ENCODE measurements at regions not wholly inside any gene's neighbourhood (a gene's known extent, or its start where the extent isn't known, plus 50 kb on each side); places are given as distances from the start of the nearest gene placed in this dataset.
"Not testable (repeated sequence)": the region's sequence is repeated elsewhere in the genome, so short reads cannot be mapped to it uniquely, and the experiment has no call there.

DNA sequence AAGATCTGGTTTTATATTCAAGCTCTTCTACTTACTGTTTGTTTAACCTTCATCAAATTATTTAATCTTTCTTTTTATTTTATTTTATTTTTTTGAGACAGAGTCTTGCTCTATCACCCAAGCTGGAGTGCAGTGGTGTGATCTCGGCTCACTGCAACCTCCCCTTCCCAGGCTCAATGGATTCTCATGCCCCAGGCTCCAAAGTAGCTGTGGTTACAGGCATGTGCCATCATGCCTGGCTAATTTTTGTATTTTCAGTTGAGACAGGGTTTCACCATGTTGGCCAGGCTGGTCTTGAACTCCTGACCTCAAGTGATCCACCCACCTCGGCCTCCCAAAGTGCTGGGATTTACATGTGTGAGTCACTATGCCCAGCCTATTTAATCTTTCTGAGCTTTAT, 821.5 kb upstream of the ATXN7L3B start:
- DNase-seq, result not testable (repeated sequence)

DNA sequence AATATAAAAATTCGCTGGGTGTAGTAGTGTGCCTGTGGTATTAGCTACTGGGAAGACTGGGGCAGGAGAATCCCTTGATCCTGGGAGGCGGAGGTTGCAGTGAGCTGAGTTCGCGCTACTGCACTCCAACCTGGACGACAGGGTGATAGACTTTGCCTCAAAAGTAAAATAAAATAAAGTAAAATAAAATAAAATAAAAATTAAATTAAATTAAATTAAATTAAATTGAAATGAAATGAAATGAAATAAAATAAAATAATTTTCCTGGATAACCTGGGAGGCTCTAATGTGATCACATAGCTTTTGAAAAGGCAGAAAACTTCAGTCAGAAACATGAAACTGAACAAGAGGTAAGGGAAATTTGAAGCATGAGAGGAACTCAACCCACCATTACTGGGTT, 818.4 kb upstream of the ATXN7L3B start:
- no peak for DNase-seq

DNA sequence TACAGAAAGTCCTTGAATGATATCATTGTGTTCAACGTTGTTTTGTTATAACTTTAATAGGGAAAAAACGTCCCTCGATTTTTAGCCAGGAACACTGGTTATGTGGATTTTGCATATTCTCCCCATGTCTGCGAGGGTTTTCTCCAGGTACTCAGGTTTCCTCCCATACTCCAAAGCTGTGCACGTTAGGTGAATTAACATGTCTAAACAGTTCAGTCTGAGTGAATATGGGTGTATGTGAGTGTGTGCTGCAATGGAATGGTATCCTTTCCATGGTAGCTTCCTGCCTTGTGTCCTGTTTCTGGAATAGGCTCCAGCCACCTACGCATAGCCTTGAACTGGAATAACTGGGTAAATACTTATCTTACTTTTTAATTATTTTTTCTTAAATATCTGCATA, 810.8 kb upstream of the ATXN7L3B start:
- DNase-seq, result no peak

DNA sequence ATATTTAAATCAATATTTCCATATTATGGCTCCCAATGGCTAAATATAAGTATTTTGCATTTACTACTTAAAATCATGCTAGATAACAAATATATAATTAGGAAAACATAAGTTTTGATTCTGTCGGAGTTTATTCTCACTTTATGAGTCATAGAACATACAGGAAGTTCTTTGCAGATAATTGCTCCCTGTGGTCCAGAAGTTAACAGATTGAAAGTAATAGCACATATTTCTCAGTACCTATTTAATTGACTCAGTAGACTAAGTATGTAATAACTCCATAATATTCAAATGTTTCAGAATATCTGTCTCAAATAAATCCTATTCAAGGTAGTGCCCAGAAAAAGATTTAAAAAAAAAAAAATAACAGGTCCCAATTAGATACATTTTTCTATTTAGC, 806.0 kb upstream of the ATXN7L3B start:
- DNase-seq, result no peak

DNA sequence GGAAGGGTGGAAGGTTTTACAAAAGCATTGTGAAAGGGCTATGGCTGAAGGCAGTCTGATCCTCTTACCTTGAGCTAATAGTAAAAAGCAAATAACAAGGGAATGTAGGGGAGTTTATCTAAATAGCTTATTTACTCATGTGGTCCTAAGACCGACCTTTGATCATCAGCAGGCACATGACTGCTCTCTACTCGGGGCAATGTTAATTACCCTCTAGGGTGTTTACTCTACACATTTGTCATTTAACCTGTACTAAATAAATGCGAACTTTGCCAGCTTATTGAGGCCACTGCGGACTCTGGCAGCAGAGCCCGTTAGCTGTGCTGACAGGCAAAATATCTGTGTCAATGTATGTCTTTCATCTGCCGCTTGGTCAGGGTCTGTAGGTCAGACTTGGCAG, 768.3 kb upstream of the ATXN7L3B start:
- DNase-seq, result no peak

DNA sequence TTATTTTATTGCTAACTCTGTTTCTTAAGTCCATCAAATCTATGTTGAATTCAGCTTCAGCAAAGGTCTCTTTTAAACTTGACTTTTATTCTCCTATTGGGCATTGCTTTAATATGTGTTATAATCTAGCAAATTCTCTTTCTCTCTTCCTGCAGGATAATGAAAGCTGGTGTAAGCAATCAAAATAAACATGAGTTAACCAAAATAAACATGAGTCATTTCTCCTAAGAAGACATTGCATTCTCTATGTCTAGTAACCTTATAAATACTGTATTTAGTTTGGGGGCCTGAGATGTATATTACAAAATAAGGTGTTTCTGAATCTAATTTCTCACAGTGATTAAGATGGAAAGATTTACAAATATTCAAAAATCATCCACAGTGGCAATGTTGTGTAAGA, 739.1 kb upstream of the ATXN7L3B start:
- no peak for DNase-seq

DNA sequence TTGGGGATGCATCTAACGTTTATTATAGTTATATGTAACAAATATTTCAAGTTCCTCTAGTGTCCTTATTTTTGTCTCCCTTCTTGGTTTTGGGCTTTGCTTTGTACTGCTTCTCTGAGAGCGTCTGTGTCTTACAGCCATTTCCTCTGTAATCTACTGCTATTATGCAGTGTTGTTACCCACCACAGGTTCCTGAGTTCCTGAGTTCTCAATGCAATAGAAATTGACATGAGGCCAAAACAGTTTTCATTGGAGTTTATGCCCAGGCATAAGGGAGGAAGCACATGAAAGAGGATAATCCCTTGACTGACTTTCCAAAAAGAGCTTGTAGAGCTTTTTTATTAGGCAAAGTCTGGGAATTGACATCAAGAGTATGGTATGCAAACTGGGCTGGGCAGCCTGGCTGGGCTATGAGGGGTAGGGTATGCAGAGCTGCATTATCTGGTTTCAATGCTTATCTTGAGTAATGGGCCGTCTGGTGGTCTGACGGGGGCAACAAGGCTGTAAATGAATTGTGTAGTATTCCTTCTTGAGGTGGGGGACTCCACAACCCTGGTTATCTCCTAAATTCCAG, 722.5 kb upstream of the ATXN7L3B start:
- DNase-seq, result no peak

DNA sequence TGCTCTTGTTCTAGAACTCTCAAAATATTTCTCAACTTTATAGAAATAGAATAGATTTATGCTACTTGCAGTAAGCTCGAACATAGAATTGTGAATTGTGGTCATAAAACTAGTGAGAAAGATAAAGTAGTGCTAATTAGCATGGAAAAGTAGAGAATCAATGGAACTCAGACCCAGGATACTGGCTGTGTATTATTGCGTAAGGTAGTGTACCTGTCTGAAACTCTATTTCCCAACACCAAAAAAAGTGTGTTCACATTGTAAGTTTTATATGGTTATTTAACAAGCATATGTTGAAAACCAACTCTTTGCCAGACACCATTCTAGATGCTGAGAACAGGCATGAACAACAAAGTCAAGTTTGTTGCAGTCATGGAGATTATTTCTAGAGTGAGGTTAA, 720.5 kb upstream of the ATXN7L3B start:
- no peak for DNase-seq

DNA sequence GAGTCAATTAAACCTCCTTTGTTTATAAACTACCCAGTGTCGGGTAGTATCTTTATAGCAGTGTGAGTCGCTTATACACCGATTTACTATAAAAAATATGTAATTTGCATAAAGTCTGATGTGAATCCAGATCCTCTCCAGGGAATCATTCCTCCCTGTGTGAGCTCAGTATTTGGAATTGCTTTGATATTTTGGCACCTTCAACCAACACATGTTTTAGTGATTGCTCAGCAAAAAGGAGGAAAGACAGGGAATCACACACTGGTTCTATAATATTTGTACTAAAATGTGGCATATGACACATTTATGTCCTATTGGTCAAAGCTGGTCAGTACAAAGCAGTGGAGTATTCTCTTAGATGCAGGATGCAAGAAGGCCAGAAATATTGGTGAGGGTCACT, 703.9 kb upstream of the ATXN7L3B start:
- DNase-seq, result no peak

DNA sequence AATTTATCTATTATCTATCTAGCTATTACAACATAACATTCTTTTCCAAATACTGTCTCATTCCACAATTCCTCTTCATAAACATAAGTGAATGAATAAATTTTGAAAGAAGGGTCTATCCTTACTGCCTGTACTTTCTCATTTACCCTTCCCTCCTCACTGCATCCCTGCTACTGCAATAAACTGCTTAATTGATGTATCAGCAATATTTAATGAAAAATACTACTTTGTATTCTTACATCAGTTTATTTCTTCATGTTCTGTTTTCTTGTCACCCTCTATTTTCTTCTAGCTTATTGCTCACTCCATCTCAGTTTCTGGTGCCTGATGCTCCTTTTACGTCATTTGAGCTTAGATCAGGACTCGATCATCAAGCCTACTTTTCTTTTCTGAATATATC, 695.7 kb upstream of the ATXN7L3B start:
- no peak for DNase-seq

DNA sequence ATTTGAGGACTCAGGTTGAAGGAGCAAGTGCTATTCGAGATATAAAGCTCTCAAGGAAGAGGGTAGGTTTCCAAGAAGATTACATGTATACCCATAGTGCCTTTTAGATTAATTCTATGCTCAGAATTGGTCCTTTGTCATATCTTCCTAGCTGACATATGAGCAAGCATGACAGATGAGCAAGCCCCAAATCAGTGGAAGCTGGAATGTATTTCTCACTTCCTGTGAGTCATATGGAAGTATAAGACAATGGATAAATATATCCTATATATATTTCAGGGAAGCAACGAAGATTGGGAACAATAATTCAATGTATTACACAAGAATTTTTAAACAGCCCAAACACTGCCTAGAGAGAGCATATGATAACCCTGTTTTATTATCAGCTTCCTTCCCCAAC, 674.1 kb upstream of the ATXN7L3B start:
- no peak for DNase-seq

DNA sequence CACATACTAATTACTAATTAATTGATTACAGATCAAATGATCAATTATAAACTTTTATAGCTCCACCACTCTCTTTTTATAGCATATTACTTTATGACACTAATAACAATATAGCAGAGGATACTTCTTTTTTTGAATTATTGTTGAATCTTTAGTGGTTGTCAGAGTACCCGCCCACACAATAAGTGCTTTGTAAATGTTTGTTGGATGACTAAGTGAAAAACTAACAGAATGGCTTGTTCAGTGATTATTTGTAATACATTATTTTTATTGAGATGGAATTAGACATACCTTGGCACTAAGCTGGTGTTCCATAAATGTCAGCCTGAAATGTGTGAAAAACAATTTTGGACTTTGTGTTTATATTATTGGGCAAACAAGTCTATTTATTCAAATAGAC, 670.5 kb upstream of the ATXN7L3B start:
- no peak for DNase-seq

DNA sequence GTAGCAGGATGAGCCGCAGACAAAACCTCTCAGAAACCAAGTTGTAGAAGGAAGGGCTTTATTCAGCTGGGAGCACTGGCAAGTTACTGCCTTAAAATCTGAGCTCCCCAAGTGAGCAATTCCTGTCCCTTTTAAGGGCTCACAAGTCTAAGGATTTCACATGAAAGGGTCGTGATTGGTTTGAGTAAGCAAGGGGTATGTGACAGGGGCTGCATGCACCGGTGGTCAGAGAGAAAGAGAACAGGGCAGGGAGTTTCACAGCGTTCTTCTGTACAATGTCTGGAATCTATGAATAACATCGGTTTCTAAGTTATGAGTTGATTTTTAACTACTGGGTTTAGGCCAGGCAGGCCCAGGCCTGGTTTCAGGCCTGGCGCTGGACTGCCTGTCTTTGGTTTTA, 660.3 kb upstream of the ATXN7L3B start:
- DNase-seq, result not testable (repeated sequence)

DNA sequence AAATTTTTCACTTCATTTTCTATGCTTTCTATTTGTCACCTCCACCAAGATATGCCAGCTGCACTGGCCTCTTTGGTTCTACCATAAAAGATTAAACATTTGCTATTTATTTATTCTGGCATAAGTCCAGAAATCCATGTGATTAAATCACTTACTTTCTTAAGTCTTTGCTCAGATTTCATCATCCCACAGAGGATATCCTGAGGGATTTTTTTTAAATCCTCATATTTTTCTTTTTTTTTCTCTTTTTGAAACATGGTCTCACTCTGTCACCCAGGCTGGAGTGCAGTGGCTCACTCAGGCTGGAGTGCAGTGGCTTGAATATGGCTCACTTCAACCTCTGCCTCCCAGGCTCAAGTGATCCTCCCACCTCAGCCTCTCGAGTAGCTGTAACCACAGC, 645.4 kb upstream of the ATXN7L3B start:
- DNase-seq, result no peak

DNA sequence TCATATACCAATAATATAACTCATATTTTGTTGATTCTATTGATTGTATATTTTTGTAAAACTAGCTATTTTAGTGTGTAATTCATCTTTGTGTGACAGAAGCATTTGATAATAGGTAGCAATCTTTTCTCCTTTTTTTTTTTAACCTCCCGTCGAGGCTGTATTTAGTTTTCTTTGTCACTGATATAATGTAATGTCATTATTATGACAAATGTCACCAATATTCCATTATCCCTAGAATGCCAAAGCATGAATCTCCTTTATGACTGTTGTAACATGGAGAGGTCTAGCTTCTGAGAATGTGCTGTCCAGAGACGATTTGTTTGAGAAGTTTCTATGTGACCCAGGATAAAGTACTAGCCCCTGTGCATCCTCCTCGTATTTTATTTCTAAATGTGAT, 639.0 kb upstream of the ATXN7L3B start:
- no peak for DNase-seq

DNA sequence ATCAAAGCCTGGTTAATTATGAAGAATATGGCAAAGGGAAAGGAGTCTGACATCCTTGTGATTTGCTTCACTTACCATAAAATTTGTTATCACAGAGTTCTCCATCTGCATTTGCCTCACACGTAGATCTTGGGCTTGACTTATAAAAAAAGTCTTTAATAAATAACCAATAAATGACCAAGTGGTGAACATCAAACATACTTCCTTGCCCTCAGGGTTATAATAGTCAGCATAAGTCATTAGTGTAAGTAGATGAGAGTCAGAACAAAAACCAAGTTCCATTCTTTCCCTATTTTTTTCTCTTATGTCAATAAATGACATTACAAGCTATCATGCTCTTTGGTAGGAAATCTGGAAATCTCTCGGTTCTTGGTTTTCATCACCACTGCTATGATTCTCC, 635.4 kb upstream of the ATXN7L3B start:
- DNase-seq, result no peak

DNA sequence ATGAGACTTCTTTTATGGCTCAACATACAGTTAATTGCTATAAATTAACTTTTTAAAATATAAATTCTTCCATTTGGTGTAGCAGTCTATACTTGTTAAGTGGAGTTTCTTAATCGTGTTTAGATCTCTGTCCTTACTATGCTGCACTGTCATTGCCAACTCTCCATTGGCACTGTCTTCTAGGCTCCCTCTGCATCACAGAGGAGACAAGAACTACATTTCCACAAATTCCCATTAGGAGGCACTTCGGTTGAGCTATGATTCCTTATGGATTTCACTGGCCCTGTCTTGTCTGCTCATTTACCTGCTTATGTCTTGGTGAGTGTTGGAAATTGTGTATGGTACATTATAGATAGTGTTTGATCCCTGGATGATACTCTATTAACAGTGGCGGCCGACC, 630.9 kb upstream of the ATXN7L3B start:
- DNase-seq, result no peak

DNA sequence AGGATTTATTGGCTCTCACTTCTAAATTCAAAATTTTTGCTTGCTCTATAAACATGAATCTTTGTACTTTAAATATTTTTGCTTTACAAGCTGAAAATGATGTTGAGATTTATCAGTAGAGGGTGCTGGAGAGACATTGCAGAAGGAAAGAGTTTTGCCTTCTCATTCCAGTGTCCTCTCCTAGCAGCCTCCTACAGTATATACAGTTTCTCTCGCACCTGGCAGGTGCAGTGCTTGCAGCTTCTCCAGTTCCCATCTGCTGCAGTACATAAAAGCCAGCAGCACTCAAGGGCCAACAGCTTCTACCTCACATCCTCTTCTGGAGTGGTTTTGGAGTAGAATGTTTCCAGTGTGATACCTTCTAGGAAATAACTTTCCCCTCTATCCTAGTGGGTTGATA, 601.8 kb upstream of the ATXN7L3B start:
- DNase-seq, result no peak

DNA sequence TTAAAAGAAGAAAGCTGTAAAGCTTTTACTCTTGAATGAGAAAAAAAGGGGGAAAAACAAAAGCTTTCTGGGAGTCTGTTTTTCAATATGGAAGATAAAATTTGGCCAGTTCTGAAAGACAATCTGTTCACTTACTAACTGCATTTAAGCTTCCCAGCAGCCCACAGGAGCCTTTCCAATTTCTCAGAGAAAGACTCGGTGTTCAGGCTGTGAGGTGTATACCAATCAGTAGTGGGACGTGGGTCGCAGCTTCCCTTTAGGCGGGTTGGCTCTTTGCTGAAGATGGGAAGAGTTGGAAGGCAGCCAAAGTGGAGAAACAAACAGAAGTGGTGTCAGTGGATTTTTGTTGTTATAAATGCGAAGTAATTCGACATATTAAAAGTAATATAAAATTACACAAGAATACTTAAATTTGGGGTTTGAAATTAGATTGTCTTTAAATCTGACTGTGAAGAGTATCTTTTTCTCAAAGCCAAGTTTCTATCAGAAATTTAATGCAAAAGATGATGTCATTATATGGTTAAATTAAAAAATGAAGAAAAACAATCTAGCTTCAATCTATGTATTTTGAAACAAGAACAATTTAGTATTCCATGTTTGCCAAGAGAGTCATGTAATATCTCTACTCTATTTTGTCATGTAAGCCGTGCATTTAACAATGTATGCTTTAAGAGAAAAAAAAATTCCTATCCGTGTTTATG, 590.2 kb upstream of the ATXN7L3B start:
- DNase-seq, result no peak

DNA sequence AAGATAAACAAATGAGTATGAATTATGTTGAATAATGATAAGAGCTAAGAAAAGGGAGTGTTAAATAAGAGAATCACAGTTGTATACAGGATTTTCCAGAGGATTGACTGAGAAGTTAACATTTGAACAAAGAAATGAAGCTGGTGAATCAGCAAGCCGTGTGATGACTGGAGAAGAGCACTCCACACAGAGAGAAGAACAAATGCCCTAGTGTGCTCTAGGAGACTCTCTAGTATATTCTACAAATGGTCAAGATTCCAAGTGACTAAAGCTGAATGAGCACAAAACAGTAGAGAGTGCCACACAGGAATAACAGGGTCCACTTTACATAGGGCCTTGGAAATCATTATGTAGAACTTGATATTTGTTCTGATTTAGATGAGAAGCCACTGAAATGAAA, 587.1 kb upstream of the ATXN7L3B start:
- DNase-seq, result no peak

DNA sequence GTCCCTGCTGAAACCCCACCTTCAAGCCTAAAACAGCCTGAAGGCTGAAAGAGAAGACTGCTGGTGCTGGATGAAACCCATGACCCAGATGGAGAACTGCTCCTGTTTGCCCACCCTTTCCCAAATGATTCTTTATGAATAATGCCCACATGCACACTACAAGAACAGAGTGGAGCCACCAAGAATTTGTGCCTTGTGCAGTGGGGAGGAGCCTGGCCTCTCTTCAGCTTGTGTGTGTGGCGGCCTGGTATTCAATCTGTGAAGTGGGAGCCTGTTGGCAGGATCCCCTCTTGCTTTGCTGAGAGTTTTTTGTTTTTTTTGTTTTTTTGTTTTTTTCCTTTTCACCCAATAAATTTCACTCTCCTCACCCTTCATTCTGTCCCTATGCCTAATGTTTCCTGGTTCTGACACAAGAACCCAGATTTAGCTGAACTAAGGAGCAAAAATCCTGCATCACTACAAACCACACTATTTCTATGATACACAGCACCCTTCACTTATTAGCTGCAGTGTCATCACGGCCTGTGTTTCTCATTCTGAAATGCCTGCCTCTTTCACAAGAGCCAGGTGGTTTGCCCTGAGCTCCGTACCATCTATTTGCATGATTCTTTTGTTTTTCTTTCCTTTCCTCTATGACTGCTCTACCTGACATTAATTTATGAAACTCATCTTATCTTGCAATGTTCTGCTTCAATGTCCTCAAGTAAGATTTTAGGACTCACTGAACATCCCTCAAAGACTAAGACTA, 585.5 kb upstream of the ATXN7L3B start:
- DNase-seq, result no peak

DNA sequence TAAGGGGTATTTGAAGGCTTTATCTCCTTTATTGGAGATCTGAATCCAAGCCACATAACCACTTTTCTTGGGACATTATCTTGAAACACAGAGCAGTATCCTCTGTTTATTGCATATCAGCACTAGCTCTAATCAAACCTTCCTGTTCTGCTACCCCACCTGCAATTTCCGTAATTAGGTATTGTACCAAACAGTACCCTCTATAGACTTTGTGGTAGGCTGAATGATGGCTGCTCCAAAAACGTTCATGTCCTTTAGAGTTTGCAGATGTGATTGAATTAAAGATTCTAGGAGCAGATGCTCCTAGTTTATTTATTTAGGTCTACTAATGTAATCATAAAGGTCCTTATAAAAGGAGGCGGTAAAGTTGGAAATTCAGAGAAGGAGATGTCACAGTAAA, 573.0 kb upstream of the ATXN7L3B start:
- no peak for DNase-seq

DNA sequence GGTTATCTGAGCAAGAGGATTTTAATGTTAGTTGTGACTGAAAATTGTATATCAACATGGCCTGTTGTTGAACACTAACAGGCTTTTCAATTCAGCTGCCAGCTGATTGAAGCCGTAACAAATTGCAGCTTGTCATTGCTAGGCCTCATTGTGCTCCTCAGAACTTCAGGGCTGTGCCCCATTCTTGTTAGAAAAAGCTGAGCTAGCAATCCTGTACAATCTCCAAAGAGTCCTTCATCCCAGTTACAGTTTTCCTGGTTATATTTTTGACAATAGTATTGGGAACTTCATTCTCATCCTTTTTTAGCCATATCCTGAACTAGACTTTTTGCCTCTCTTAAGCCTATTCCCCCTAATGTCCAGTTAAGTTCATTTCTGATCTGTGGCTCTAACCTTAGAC, 564.1 kb upstream of the ATXN7L3B start:
- no peak for DNase-seq

DNA sequence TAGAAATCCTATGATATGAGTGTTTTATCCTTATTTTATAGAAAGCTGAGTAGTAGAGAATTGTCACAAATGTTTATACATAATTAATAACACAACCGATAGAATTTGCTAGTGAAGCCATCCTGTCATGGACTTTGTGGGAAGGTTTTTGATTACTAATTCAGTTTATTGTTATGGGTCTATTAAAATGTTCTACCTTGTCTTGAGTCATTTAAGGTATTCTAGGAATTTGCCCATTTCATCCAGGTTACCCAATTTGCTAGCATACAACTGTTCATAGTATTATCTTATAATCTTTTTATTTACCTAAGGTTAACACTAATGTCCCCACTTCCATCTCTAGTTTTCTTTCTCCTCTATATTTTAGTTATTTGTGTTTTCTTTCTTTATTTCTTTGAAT, 553.1 kb upstream of the ATXN7L3B start:
- DNase-seq, result no peak

All from inflammatory macrophage (primary cell).